ENCODE measurements at regions not wholly inside any gene's neighbourhood (a gene's known extent, or its start where the extent isn't known, plus 50 kb on each side); places are given as distances from the start of the nearest gene placed in this dataset.

DNA sequence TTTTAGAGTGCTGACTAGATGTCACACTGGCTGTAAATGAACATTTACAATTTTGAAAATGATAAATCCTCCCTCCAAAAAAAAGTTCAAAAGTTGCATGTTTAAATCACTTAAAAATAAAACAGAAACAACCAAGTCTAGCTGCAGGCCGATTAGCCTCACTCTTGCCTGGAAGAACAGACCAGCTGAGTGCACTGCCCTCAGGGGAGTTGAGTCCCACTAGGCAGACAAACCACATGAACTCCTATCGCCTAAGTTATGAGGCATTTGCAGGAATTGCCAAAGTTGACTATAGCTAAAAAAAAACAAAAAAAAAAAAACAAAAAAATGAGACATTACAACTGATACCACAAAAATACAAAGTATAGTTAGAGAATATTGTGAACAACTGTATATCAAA lies 510.0 kb downstream of the ANKRD7 start:
- TF ChIP-seq CTCF (IDR thresholded peaks at IDR 0.05; ENCODE audit: low read depth, low read length, poor library complexity, severe bottlenecking) (no peak), EZH2phosphoT487 (IDR thresholded peaks at IDR 0.05; ENCODE audit: borderline replicate concordance, low read length) (no peak)

Measured in DOHH2 (cell line).